ENCODE measurements at regions not wholly inside any gene's neighbourhood (a gene's known extent, or its start where the extent isn't known, plus 50 kb on each side); places are given as distances from the start of the nearest gene placed in this dataset.

DNA sequence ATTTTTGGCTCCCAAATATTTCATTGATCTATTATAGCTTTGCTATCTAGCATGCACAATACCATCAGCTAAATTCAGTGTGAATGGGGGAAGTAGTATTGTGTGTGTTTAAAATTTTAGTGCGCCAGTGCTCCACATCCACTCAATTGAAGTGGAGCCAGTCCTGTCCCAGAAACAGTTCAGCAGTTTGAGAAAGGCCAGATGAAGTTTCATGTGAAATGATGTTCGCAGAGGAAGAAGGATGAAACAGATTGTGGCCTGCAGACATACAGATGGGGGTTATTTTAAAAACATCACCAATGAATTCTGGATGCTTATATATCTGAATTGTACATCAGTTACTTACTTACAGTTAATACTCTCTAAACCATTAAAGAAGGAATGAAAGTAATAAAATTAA is 129.4 kb downstream of the SPRY2 start:
- H3K27me3 Mint-ChIP-seq (ENCODE audit: unreplicated experiment) = peaks cover 2% of the 10 kb centered on the region
- TF ChIP-seq, protein P1, sequence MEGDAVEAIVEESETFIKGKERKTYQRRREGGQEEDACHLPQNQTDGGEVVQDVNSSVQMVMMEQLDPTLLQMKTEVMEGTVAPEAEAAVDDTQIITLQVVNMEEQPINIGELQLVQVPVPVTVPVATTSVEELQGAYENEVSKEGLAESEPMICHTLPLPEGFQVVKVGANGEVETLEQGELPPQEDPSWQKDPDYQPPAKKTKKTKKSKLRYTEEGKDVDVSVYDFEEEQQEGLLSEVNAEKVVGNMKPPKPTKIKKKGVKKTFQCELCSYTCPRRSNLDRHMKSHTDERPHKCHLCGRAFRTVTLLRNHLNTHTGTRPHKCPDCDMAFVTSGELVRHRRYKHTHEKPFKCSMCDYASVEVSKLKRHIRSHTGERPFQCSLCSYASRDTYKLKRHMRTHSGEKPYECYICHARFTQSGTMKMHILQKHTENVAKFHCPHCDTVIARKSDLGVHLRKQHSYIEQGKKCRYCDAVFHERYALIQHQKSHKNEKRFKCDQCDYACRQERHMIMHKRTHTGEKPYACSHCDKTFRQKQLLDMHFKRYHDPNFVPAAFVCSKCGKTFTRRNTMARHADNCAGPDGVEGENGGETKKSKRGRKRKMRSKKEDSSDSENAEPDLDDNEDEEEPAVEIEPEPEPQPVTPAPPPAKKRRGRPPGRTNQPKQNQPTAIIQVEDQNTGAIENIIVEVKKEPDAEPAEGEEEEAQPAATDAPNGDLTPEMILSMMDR (IDR thresholded peaks at IDR 0.05; ENCODE audit: unreplicated experiment) = no peak
- H3K27ac Mint-ChIP-seq (ENCODE audit: unreplicated experiment) = no peak overlapping the region
- no peak overlapping the region for H3K4me3 Mint-ChIP-seq (ENCODE audit: unreplicated experiment)
- no peaks in the 10 kb centered on the region for H3K36me3 Mint-ChIP-seq (ENCODE audit: low read depth, unreplicated experiment)
- no peaks in the 10 kb centered on the region for H3K9me3 Mint-ChIP-seq (ENCODE audit: unreplicated experiment)
- no peak for DNase-seq (ENCODE audit: low spot score)
- peaks cover 6% of the 10 kb centered on the region for H3K4me1 Mint-ChIP-seq (ENCODE audit: unreplicated experiment)

DNA sequence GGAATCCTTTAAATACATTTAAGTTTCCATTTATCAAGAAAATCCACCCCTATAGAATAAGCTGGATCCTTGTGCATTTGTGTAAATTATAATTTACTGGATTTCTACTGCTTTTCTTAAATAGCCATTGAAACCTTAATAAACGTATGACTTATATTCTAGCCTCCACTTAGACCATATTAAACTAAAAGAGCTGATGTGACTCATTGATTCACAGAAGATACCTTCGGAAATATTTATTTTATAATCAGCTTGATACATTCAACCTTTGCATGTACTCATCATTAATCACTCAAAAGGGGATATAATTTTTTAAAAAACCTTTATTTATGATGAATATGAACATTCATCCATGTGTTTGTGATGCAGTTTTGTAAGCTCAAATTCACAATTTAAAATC is 136.3 kb downstream of the SPRY2 start:
- no peak for DNase-seq (ENCODE audit: low spot score)
- TF ChIP-seq, protein P1 (IDR thresholded peaks at IDR 0.05; ENCODE audit: unreplicated experiment) = no peak
- Mint-ChIP-seq H3K27me3 (ENCODE audit: unreplicated experiment) (no peaks in the 10 kb centered on the region), H3K27ac (ENCODE audit: unreplicated experiment) (no peak overlapping the region), H3K9me3 (ENCODE audit: unreplicated experiment) (no peaks in the 10 kb centered on the region), H3K36me3 (ENCODE audit: low read depth, unreplicated experiment) (no peaks in the 10 kb centered on the region), H3K4me3 (ENCODE audit: unreplicated experiment) (no peak overlapping the region), H3K4me1 (ENCODE audit: unreplicated experiment) (no peaks in the 10 kb centered on the region)

DNA sequence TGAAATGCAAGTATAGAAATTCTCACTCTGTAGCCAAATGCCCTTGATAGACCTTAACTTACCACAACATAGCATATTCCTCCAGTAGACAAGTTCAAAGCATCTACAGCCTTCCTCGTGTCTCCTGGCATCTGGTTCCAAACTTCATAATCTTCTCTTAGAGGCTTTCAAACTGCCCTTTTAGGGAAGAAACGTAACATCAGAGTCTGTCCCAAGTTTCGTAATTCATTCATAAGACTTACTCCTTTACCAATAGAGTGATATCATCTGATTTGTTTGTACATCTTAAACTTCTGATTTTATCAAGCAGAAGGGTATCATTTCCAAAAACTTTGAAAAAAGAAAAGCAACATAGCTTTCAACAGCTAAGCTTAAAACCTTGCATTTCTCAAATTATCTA is 137.4 kb downstream of the SPRY2 start:
- DNase-seq (ENCODE audit: low spot score) = no peak
- H3K27me3 Mint-ChIP-seq (ENCODE audit: unreplicated experiment) = no peaks in the 10 kb centered on the region
- no peaks in the 10 kb centered on the region for H3K36me3 Mint-ChIP-seq (ENCODE audit: low read depth, unreplicated experiment)
- H3K4me3 Mint-ChIP-seq (ENCODE audit: unreplicated experiment) = no peak overlapping the region
- no peaks in the 10 kb centered on the region for H3K9me3 Mint-ChIP-seq (ENCODE audit: unreplicated experiment)
- TF ChIP-seq, protein P1 (IDR thresholded peaks at IDR 0.05; ENCODE audit: unreplicated experiment) = no peak
- no peak overlapping the region for H3K27ac Mint-ChIP-seq (ENCODE audit: unreplicated experiment)
- no peaks in the 10 kb centered on the region for H3K4me1 Mint-ChIP-seq (ENCODE audit: unreplicated experiment)

DNA sequence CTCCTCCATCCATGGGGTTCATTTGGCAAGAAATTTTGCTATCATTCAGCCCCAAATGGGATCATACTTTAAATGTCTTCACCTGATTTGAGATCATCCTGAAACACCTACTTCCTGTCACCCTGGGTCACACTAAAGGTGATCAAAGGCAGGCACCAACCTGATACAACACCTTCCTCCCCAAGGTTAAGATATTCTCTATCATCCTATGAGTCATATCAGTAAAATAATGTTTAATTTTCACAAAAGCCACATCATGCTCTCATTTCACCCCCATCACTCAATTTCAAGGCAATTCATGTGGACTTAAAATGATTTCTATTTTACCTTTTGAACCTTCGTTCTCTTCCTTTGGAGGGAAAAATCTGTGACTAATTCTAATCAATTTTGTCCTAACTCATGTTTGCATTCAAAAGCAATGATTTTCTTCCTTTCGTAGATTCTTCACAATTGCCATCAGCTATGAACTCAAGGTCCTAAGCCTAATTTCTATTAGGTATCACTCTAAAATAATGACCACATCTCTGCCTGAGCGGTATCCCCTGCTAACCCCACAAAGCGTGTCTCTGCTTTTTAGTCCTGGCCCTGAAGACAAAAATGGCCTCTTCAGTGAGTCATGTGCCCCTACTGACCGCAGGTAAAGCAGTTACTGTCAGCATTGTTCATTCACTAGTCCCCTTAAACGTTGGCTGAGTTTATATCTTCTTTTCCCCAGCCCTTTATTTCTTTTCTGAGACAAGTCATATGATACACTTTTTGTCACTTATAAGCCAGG is 139.0 kb downstream of the SPRY2 start:
- Mint-ChIP-seq H3K27me3 (ENCODE audit: unreplicated experiment) (no peaks in the 10 kb centered on the region), H3K9me3 (ENCODE audit: unreplicated experiment) (no peaks in the 10 kb centered on the region), H3K4me1 (ENCODE audit: unreplicated experiment) (peaks cover 3% of the 10 kb centered on the region), H3K27ac (ENCODE audit: unreplicated experiment) (no peak overlapping the region), H3K4me3 (ENCODE audit: unreplicated experiment) (no peak overlapping the region), H3K36me3 (ENCODE audit: low read depth, unreplicated experiment) (no peaks in the 10 kb centered on the region)
- DNase-seq (ENCODE audit: low spot score) = no peak
- TF ChIP-seq, protein P1 (IDR thresholded peaks at IDR 0.05; ENCODE audit: unreplicated experiment) = no peak

DNA sequence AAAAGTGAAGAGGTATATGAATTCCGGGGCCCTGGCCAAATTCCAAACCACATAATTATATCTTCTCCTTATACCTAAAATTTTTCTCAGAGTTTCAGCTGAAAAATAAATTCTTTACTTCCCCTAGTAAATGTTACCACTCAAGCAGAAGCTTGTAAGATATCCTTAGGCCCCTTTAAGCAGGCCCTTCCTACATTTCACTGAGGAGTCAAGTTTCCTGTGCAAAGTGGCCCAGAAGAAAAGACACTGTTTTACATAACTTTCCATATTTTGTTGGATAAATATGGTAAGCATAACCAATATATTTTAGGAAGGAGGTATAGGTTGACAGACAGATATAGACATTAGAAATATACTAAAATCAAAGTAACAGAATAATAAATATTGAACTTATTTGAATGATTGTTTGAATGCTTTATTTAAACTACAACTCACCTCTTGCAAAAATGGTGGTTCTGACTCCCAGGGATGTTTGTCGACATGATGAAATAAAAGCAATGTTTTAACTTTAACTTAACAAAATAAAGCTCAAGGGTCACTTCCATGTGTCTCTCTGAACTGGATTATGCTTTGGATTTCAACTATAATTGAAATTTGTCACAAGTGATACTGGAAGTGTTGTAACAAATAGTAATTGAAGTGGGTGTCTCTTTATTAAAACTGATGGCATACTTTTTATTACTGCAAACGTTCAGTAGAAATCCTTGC is 141.2 kb downstream of the SPRY2 start:
- peaks cover 4% of the 10 kb centered on the region for H3K27me3 Mint-ChIP-seq (ENCODE audit: unreplicated experiment)
- H3K9me3 Mint-ChIP-seq (ENCODE audit: unreplicated experiment) = no peaks in the 10 kb centered on the region
- H3K4me1 Mint-ChIP-seq (ENCODE audit: unreplicated experiment) = peaks cover 8% of the 10 kb centered on the region
- H3K36me3 Mint-ChIP-seq (ENCODE audit: low read depth, unreplicated experiment) = no peaks in the 10 kb centered on the region
- no peak overlapping the region for H3K4me3 Mint-ChIP-seq (ENCODE audit: unreplicated experiment)
- H3K27ac Mint-ChIP-seq (ENCODE audit: unreplicated experiment) = no peak overlapping the region
- TF ChIP-seq, protein P1 (IDR thresholded peaks at IDR 0.05; ENCODE audit: unreplicated experiment) = no peak
- DNase-seq (ENCODE audit: low spot score) = no peak

Measured in endothelial cell (in vitro differentiated cells).